ENCODE measurements at regions not wholly inside any gene's neighbourhood (a gene's known extent, or its start where the extent isn't known, plus 50 kb on each side); places are given as distances from the start of the nearest gene placed in this dataset.

DNA sequence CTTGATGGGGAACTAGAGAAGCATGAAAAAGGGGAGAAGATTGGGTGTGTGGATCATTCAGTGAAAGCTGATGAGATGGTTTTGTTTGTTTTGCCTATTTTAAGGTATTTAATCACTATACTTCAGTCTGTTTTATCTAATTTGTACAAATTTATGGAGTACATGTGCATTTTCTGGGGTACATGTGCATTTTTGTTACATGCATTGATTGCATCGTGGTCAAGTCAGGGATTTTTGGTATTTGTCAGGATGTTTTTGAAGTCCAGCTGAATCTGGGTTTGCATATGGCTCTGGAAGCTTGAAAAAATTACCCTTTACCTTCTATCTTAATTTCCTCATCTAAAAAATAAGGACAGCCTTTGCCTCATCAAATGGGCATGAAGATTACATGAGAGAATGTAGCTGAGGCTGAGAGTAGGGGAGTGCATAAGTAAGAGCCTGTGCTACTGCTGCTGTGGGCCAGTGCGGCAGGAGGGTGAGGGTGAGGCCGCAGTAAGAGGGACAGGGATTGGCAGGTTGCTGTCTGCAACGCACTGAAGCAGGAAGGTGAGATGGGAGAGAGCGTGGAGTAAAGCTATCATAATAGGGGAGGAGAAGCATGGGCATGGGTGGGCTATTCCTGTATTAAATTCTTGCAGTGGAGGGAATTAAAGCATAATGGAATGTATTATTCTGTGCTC is 139.8 kb downstream of the NPR3 start:
- TF ChIP-seq, protein P1, sequence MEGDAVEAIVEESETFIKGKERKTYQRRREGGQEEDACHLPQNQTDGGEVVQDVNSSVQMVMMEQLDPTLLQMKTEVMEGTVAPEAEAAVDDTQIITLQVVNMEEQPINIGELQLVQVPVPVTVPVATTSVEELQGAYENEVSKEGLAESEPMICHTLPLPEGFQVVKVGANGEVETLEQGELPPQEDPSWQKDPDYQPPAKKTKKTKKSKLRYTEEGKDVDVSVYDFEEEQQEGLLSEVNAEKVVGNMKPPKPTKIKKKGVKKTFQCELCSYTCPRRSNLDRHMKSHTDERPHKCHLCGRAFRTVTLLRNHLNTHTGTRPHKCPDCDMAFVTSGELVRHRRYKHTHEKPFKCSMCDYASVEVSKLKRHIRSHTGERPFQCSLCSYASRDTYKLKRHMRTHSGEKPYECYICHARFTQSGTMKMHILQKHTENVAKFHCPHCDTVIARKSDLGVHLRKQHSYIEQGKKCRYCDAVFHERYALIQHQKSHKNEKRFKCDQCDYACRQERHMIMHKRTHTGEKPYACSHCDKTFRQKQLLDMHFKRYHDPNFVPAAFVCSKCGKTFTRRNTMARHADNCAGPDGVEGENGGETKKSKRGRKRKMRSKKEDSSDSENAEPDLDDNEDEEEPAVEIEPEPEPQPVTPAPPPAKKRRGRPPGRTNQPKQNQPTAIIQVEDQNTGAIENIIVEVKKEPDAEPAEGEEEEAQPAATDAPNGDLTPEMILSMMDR (IDR thresholded peaks at IDR 0.05), result no peak
- TF ChIP-seq POLR2A (IDR thresholded peaks at IDR 0.05), result no peak
- no peak for TF ChIP-seq POLR2AphosphoS5 (IDR thresholded peaks at IDR 0.05)
